ENCODE measurements at regions not wholly inside any gene's neighbourhood (a gene's known extent, or its start where the extent isn't known, plus 50 kb on each side); places are given as distances from the start of the nearest gene placed in this dataset.

DNA sequence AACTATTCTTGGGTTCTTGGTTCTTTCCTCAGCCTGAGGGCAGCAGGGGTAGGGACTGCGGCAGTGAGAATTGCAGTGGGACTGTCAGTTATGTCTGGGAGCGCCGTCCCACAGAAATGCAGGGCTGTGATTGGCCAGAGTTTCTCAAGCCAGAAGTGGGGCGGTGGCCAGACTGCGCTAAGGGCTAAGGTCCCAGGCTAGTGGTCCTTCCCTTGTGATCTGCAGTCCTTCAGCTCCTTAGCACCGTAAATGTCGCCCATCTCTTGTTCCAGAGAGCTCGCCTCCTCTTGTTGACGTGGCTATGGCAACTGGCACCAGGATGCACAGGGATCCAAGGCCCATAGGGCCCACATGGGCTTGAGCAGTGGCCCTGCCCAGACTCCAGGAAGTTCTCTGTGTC is 223.5 kb downstream of the GRIA2 start:
- TF ChIP-seq CTCF (IDR thresholded peaks at IDR 0.05) = no peak
- TF ChIP-seq POLR2A (IDR thresholded peaks at IDR 0.05) = no peak
